ENCODE measurements at regions not wholly inside any gene's neighbourhood (a gene's known extent, or its start where the extent isn't known, plus 50 kb on each side); places are given as distances from the start of the nearest gene placed in this dataset.

GRCh38 chrX:6904156-6904555 lies 243.4 kb upstream of the STS start:
- no peak for TF ChIP-seq EZH2 (IDR thresholded peaks at IDR 0.05; ENCODE audit: insufficient read depth, poor library complexity, severe bottlenecking)
- TF ChIP-seq EZH2phosphoT487 (IDR thresholded peaks at IDR 0.05; ENCODE audit: insufficient read depth, low read depth), result no peak
